GM19397 (cell line): ENCODE measurements at regions not wholly inside any gene's neighbourhood (a gene's known extent, or its start where the extent isn't known, plus 50 kb on each side); places are given as distances from the start of the nearest gene placed in this dataset.

Source experiments
- ATAC-seq: cut with Tn5 transposase; IDR thresholded peaks from one replicate; pipeline ENCODE4 v1.9.1; 2021; ENCODE audit warnings: mild to moderate bottlenecking, moderate library complexity; ENCODE audit not compliant: unreplicated experiment

DNA sequence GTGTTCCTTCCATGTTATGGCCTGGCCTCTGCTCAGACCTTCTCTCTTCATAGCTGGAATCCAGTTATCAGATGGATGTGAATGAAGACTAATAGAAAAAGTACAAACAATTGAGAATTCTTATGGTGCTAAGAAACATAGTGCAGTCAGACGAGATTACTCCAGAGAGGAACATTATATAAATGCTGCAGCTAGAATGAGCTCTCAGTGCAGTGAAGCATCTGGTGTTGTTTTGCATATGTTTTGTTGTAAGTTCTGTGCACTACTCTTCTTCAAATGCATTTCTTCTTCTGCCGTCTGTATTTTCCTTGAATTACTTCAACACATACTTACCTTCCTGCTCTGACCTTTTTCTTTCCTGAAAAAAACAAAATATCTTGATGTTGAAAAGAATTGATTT, 602.4 kb upstream of the CDH18 start:
- ATAC-seq, result no peak

DNA sequence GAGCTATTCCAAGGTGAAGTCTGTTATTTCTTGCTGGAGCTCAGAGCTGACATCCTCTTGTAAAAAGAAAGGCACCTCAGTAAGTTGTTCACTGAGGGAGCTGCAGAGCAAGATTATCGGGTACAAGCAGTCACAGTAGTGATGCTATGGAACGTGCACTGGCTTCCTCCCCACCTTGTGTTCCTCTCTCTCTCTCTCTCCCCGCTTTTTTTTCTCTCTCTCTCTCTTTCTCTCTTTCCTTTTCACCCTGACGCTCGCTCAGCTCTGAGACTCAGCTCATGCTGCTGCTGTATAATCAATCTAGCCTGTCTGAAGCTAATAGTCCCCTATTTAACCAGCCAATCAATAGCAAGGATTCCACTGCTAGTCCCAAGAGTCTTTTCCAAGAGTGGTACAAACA, 587.6 kb upstream of the CDH18 start:
- ATAC-seq, result no peak

DNA sequence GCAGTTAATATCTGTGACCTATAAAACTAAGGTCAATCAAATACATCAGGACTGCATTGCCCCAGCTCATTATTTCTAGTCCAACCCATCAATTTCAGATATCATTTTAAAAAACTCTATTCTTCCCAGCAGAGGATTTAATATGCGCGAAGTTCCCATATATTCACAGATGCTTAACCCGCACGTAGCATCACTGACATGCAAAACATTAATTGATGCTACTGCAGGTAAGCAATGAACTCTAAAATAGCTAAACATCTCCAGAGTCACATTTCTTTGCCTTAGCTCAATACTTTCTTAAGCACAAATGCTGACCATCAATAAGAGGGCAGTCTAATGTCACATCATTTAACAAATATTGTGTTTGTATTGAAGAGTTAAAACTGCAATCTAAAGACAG, 586.6 kb upstream of the CDH18 start:
- ATAC-seq, result no peak

- ATAC-seq, result no peak
These were observed 584.6 kb upstream of the CDH18 start for GRCh38 chr5:20572614-20573013.

DNA sequence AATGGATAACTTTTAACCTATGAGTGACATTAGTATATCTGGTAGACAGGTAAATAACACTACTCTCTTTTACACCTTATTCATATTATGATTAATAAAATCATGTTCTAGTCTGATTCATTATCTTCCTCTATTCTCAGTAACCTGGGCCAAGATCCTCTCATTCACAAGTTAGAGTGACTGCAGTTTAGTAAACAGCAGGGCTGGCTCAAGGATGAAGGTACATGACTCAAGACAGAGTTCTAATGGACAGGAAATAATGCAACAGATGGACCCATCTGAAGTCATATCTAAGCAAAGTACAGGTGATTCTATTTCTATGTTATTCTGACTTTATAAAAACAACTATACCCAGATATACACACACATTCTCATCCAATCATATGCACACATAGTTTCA, 582.5 kb upstream of the CDH18 start:
- no peak for ATAC-seq

- no peak for ATAC-seq
These were observed 574.5 kb upstream of the CDH18 start for GRCh38 chr5:20562544-20562943.

GRCh38 chr5:20559845-20560244, 571.8 kb upstream of the CDH18 start:
- ATAC-seq, result no peak

- no peak for ATAC-seq
These were observed 568.2 kb upstream of the CDH18 start for GRCh38 chr5:20556115-20556763.

- no peak for ATAC-seq
These were observed 567.0 kb upstream of the CDH18 start for GRCh38 chr5:20555034-20555433.

- no peak for ATAC-seq
These were observed 566.0 kb upstream of the CDH18 start for GRCh38 chr5:20554001-20554400.

DNA sequence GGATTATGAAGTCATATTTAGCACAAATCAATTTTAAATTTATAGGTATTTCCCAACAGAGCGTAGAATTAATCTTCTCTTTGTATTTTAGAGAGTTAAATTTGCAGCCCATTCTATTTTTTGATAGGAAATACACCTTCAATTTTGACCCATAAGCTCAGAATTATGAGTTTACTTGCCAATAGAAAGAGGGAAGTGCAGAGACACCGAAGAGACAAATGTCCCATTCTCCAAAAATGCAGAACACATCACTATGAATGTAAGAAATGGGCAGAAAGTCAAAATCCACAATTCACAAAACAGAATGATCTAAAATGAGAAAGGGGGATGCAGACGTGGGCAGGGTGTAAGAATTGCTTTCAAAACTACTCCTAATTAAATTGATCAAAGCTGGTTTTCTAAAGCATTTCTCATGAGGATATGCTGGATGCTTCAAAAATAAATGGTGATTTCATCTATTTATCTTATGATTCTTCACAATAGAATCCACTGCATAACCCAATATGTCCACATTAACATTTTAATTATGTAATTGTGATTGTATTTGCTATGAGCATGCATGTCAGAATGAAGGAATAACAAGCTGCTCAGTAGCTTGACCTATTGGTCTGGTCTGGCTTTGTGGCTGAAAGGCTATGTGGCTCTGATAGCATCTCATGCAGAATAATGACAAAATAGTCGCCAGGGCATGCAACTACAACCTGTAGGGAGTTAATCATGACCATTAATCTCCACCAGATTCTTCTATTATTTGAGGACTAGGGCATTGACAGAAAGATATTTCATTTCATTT, 550.1 kb upstream of the CDH18 start:
- ATAC-seq, result no peak

DNA sequence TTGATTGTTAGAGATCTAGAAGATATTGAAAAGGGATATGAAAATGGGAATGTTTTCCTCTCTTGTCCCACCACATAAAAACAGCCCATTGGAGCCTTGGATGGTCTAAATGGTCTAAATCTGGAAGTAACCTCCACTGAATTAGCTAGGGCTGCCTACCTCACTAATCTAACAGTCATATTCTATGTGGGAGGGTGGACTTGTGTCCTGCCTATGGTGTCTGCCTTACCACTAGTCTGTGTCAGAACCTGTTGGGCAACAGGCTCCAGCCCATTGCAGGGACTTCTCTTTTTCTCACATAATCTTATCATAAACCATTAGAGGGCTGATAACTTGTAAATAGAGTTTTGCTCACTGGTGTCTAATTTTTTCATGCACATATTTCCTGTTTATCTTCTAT, 548.8 kb upstream of the CDH18 start:
- no peak for ATAC-seq

DNA sequence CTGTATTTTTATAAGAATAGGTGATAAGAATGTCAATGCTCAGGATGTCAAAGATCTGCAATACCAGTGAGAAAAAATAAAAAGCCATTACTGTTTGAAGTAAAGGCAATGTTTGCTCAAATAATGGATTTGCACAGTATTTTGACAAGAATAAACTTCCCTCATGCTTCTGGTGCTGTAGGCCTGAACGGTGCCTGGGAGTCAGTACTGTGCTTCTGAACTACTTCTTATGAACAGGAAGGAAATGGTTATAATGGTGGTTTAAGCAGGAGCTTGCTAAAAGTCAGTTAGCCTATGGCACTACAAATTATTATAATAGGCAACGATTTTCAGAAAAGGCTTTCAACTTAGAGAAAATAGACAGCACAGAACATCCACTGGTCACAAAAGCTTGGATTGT, 548.3 kb upstream of the CDH18 start:
- ATAC-seq, result no peak

GRCh38 chr5:20528471-20528870, 540.5 kb upstream of the CDH18 start:
- ATAC-seq, result no peak

DNA sequence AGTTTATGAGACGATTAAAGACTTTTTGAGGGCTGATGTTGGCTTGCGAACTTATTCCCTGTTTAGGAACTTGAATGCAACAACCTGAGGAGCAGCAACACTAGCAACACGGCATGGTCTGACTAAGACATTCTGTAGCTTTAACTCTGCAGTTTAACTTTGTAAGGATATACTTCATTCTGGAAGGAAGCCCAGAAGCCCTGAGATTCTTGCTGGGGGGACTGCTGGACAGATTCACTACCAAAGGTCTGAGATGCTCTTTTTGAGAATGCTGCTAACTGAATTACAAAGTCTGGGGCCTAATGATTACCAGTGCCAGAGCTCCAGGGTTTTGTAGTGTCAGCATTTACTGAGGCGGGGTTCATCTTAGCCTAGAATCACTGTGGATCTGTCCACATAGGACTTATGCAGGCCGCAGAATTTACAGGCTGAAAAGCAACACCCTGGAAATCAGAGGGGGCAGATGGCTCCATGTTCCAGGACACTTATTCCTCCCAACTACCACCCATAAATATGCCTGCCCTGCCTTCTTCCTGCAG, 537.1 kb upstream of the CDH18 start:
- ATAC-seq, result no peak

GRCh38 chr5:20522905-20523482, 535.0 kb upstream of the CDH18 start:
- no peak for ATAC-seq

- no peak for ATAC-seq
These were observed 527.6 kb upstream of the CDH18 start for GRCh38 chr5:20515606-20516005.

DNA sequence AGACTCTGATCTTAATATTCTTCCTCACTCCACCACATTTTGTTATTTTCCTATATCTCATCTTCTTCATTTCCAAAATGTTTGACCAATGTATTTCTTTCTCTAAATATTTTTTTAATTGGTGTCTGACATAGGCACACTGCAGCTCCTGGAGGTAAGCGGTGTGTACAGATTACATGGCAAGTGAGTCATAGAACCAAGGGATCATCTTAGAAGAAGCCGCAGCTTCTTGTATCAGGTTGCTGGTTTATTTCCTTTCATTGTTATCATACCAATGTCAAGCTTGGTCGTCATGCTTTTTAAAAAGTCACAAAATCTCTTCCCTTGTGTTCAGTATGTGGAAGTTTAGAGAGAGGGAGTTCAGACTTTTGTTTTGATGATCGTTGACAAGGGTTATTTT, 526.1 kb upstream of the CDH18 start:
- no peak for ATAC-seq

- no peak for ATAC-seq
These were observed 512.5 kb upstream of the CDH18 start for GRCh38 chr5:20500546-20500945.

- no peak for ATAC-seq
These were observed 510.9 kb upstream of the CDH18 start for GRCh38 chr5:20498926-20499325.

- no peak for ATAC-seq
These were observed 510.1 kb upstream of the CDH18 start for GRCh38 chr5:20498102-20498501.

GRCh38 chr5:20497356-20497755, 509.4 kb upstream of the CDH18 start:
- ATAC-seq, result no peak
